ENCODE measurements at regions not wholly inside any gene's neighbourhood (a gene's known extent, or its start where the extent isn't known, plus 50 kb on each side); places are given as distances from the start of the nearest gene placed in this dataset.

- no TSS peak for BruUV-seq (replicated peaks)
- Histone ChIP-seq H3K36me3 (ENCODE audit: control insufficient read depth in 1 of 2, insufficient read depth in 2 of 2, low read length in 2 of 2) (no peaks in the 10 kb centered on the region), H2AFZ (ENCODE audit: low read depth, low read length, poor library complexity, severe bottlenecking) (no peak overlapping the region), H3K4me2 (ENCODE audit: low read length) (no peak overlapping the region), H3K27ac (ENCODE audit: low read depth, low read length) (no peak overlapping the region), H3K79me2 (ENCODE audit: insufficient read depth, low read length) (no peaks in the 10 kb centered on the region), H3K9ac (ENCODE audit: low read length) (no peak overlapping the region), H3K4me1 (ENCODE audit: control insufficient read depth in 1 of 2, insufficient read depth in 2 of 2, low read length in 2 of 2) (no peaks in the 10 kb centered on the region), H3K9me3 (ENCODE audit: control insufficient read depth in 1 of 2, insufficient read depth in 1 of 2, low read depth in 1 of 2, low read length in 2 of 2) (no peaks in the 10 kb centered on the region), H3K4me3 (replicated peaks in 1 of 2; ENCODE audit: low read depth in 1 of 2, low read length in 2 of 2) (no peak overlapping the region), H3K27me3 (ENCODE audit: insufficient read depth, low read length) (no peaks in the 10 kb centered on the region), H4K20me1 (ENCODE audit: insufficient read depth) (no peaks in the 10 kb centered on the region), H3K9me2 (ENCODE audit: insufficient read depth) (no peaks in the 10 kb centered on the region)
- intact Hi-C loops (cut with micrococcal nuclease): no loop called here
- no peak for ATAC-seq
- DNase-seq (ENCODE audit: low read depth, low spot score): no peak
- CTCF ChIA-PET: no interaction called here
- POLR2A ChIA-PET: interaction anchor here (0.5 kb wide), 1 partner anchor 31 kb away, joined by 3 read pairs; no protein-coding TSS in a partner anchor
- RAD21 ChIA-PET (ENCODE audit: low non-redundant PET in 1 of 2, low total read pairs in 2 of 2, uncharacterized antibody in 2 of 2, unreplicated experiment in 2 of 2): no interaction called here
- TF ChIP-seq ZFX (IDR thresholded peaks at IDR 0.05) (no peak), ZBTB33 (IDR thresholded peaks at IDR 0.05; ENCODE audit: extremely low read depth, insufficient replicate concordance, low read length) (no peak), CBX3 (IDR thresholded peaks at IDR 0.05; ENCODE audit: low read depth) (no peak), CEBPB (IDR thresholded peaks at IDR 0.05; ENCODE audit: low read depth) (no peak), SRF (IDR thresholded peaks at IDR 0.05; ENCODE audit: low read depth) (no peak), ATF3 (IDR thresholded peaks at IDR 0.05) (no peak), EGR1 (IDR thresholded peaks at IDR 0.05; ENCODE audit: low read depth) (no peak), EZH2 (IDR thresholded peaks at IDR 0.05) (no peak), YY1 (IDR thresholded peaks at IDR 0.05; ENCODE audit: extremely low read depth, insufficient replicate concordance, low read depth, low read length) (no peak), ZNF274 (IDR thresholded peaks at IDR 0.05; ENCODE audit: low read depth, low read length) (no peak), POLR2A (IDR thresholded peaks at IDR 0.05; ENCODE audit: borderline replicate concordance, extremely low read depth, insufficient read depth, insufficient read length) (no peak), EZH2phosphoT487 (IDR thresholded peaks at IDR 0.05; ENCODE audit: borderline replicate concordance) (no peak), FOSL1 (IDR thresholded peaks at IDR 0.05; ENCODE audit: low read depth) (no peak), SIN3A (IDR thresholded peaks at IDR 0.05; ENCODE audit: low read depth) (no peak), SP1 (IDR thresholded peaks at IDR 0.05; ENCODE audit: low read depth) (no peak), POLR2AphosphoS5 (IDR thresholded peaks at IDR 0.05; ENCODE audit: low read depth, low read length) (no peak), TCF7L2 (IDR thresholded peaks at IDR 0.05; ENCODE audit: borderline replicate concordance, extremely low read depth, insufficient read depth, insufficient read length) (no peak), REST (IDR thresholded peaks at IDR 0.05; ENCODE audit: low read depth) (no peak)
- TF ChIP-seq, protein P1, sequence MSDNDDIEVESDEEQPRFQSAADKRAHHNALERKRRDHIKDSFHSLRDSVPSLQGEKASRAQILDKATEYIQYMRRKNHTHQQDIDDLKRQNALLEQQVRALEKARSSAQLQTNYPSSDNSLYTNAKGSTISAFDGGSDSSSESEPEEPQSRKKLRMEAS (IDR thresholded peaks at IDR 0.05): no peak
- TF ChIP-seq, protein P2, sequence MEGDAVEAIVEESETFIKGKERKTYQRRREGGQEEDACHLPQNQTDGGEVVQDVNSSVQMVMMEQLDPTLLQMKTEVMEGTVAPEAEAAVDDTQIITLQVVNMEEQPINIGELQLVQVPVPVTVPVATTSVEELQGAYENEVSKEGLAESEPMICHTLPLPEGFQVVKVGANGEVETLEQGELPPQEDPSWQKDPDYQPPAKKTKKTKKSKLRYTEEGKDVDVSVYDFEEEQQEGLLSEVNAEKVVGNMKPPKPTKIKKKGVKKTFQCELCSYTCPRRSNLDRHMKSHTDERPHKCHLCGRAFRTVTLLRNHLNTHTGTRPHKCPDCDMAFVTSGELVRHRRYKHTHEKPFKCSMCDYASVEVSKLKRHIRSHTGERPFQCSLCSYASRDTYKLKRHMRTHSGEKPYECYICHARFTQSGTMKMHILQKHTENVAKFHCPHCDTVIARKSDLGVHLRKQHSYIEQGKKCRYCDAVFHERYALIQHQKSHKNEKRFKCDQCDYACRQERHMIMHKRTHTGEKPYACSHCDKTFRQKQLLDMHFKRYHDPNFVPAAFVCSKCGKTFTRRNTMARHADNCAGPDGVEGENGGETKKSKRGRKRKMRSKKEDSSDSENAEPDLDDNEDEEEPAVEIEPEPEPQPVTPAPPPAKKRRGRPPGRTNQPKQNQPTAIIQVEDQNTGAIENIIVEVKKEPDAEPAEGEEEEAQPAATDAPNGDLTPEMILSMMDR (IDR thresholded peaks at IDR 0.05 in 2 of 3, conservative IDR thresholded peaks at IDR 0.05 in 1 of 3; ENCODE audit: borderline replicate concordance in 1 of 3, insufficient read depth in 1 of 3, low read depth in 2 of 3, low read length in 2 of 3): no peak
Measured at GRCh38 chr7:22624781-22625180, 102.2 kb upstream of the IL6 start.

Data from HCT116 (cell line).